Neuronal stem cell (in vitro differentiated cells): ENCODE measurements at regions not wholly inside any gene's neighbourhood (a gene's known extent, or its start where the extent isn't known, plus 50 kb on each side); places are given as distances from the start of the nearest gene placed in this dataset.
"Not testable (repeated sequence)": the region's sequence is repeated elsewhere in the genome, so short reads cannot be mapped to it uniquely, and the experiment has no call there.

Experiments
- DNase-seq: peaks from one replicate; pipeline ENCODE4 v3.0.0-alpha.2; 2013; ENCODE audit warnings: low spot score
- H2AFZ ChIP-seq: one replicate; pipeline ENCODE4 v1.6.1; 2013; ENCODE audit warnings: mild to moderate bottlenecking, low read length, inconsistent platforms
- H2AK5ac ChIP-seq: 2 replicates; pipeline ENCODE4 v1.6.1; 2013; ENCODE audit warnings: low read depth, mild to moderate bottlenecking, inconsistent platforms, low read length, moderate library complexity, mixed read lengths
- H2BK120ac ChIP-seq: 2 replicates; pipeline ENCODE4 v1.6.1; 2013; ENCODE audit warnings: low read depth, mild to moderate bottlenecking, inconsistent platforms, low read length, moderate library complexity, mixed read lengths
- H2BK12ac ChIP-seq: one replicate; pipeline ENCODE4 v1.6.1; 2013; ENCODE audit warnings: low read length, inconsistent platforms
- H2BK15ac ChIP-seq: 2 replicates; pipeline ENCODE4 v1.6.1; 2013; ENCODE audit warnings: mild to moderate bottlenecking, low read length, inconsistent platforms, mixed read lengths
- H2BK5ac ChIP-seq: one replicate; pipeline ENCODE4 v1.6.1; 2013; ENCODE audit warnings: inconsistent platforms, mild to moderate bottlenecking, low read length, moderate library complexity
- H3K14ac ChIP-seq: one replicate; pipeline ENCODE4 v1.6.1; 2013; ENCODE audit warnings: low read length, inconsistent platforms
- H3K18ac ChIP-seq: 2 replicates; pipeline ENCODE4 v1.6.1; 2013; ENCODE audit warnings: low read length, inconsistent platforms
- H3K23ac ChIP-seq: 2 replicates; pipeline ENCODE4 v1.6.1; 2013; ENCODE audit warnings: low read depth, mild to moderate bottlenecking, mixed read lengths, low read length, inconsistent platforms; ENCODE audit not compliant: poor library complexity
- H3K27ac ChIP-seq: replicated peaks from 3 replicates; pipeline ENCODE4 v1.5.1; 2013; ENCODE audit warnings: low read length, inconsistent platforms
- H3K27me3 ChIP-seq, 3 experiments: 2 replicates each; pipeline ENCODE4 v1.6.1; 2013; ENCODE audit warnings: low read length in 3 of 3, mild to moderate bottlenecking in 2 of 3, inconsistent platforms in 1 of 3, low read depth in 1 of 3, mixed read lengths in 1 of 3, moderate library complexity in 1 of 3; ENCODE audit not compliant: control insufficient read depth in 3 of 3, insufficient read depth in 3 of 3
- H3K36me3 ChIP-seq, 2 donors: replicated peaks in 1 of 2; 2 replicates each; pipeline ENCODE4 v1.6.1; 2013; ENCODE audit warnings: low read length in 2 of 2; ENCODE audit not compliant: control insufficient read depth in 2 of 2, insufficient read depth in 2 of 2
- H3K4ac ChIP-seq: 2 replicates; pipeline ENCODE4 v1.6.1; 2013; ENCODE audit warnings: inconsistent platforms, mild to moderate bottlenecking, low read length, moderate library complexity
- H3K4me1 ChIP-seq, 2 donors: 1 replicate in 1 of 2; 2 replicates in 1 of 2; pipeline ENCODE4 v1.6.1; 2013; ENCODE audit warnings: low read length in 2 of 2, low read depth in 1 of 2; ENCODE audit not compliant: control insufficient read depth in 2 of 2, insufficient read depth in 1 of 2
- H3K4me2 ChIP-seq: one replicate; pipeline ENCODE4 v1.6.1; 2013; ENCODE audit warnings: mild to moderate bottlenecking, low read length, inconsistent platforms; ENCODE audit not compliant: insufficient read depth, poor library complexity, severe bottlenecking
- H3K4me3 ChIP-seq, 2 donors: 2 replicates each; pipeline ENCODE4 v1.5.1; 2013; ENCODE audit warnings: low read length in 2 of 2, mild to moderate bottlenecking in 2 of 2, inconsistent platforms in 1 of 2, moderate library complexity in 1 of 2
- H3K79me1 ChIP-seq: one replicate; pipeline ENCODE4 v1.6.1; 2013; ENCODE audit warnings: low read depth, mild to moderate bottlenecking, inconsistent platforms, low read length, moderate library complexity
- H3K9ac ChIP-seq: one replicate; pipeline ENCODE4 v1.6.1; 2013; ENCODE audit warnings: mild to moderate bottlenecking, low read depth, low read length, inconsistent platforms; ENCODE audit not compliant: poor library complexity
- H3K9me3 ChIP-seq, 2 donors: replicated peaks in 1 of 2; 2 replicates each; pipeline versions ENCODE3 to v1.6.1; 2013; ENCODE audit warnings: low read length in 2 of 2, mild to moderate bottlenecking in 2 of 2, inconsistent platforms in 1 of 2, low read depth in 1 of 2, mixed read lengths in 1 of 2, moderate library complexity in 1 of 2; ENCODE audit not compliant: control insufficient read depth in 2 of 2, insufficient read depth in 1 of 2
- H4K8ac ChIP-seq: one replicate; pipeline ENCODE4 v1.6.1; 2013; ENCODE audit warnings: low read depth, mild to moderate bottlenecking, inconsistent platforms, low read length, moderate library complexity
- H4K91ac ChIP-seq: one replicate; pipeline ENCODE4 v1.6.1; 2013; ENCODE audit warnings: low read length, low read depth, mild to moderate bottlenecking, inconsistent platforms; ENCODE audit not compliant: poor library complexity
- WGBS, 2 donors: extraction: QIAGEN DNeasy Blood & Tissue Kit; methylation state at CpG; one replicate each; pipeline ENCODE4 v1.1.7; 2013; ENCODE audit warnings: missing lambda C conversion rate in 2 of 2, mixed read lengths in 1 of 2; ENCODE audit not compliant: insufficient read length in 2 of 2, insufficient replicate concordance in 1 of 2; ENCODE audit errors: extremely low coverage in 2 of 2; 5-methylcytosine and 5-hydroxymethylcytosine counted together

DNA sequence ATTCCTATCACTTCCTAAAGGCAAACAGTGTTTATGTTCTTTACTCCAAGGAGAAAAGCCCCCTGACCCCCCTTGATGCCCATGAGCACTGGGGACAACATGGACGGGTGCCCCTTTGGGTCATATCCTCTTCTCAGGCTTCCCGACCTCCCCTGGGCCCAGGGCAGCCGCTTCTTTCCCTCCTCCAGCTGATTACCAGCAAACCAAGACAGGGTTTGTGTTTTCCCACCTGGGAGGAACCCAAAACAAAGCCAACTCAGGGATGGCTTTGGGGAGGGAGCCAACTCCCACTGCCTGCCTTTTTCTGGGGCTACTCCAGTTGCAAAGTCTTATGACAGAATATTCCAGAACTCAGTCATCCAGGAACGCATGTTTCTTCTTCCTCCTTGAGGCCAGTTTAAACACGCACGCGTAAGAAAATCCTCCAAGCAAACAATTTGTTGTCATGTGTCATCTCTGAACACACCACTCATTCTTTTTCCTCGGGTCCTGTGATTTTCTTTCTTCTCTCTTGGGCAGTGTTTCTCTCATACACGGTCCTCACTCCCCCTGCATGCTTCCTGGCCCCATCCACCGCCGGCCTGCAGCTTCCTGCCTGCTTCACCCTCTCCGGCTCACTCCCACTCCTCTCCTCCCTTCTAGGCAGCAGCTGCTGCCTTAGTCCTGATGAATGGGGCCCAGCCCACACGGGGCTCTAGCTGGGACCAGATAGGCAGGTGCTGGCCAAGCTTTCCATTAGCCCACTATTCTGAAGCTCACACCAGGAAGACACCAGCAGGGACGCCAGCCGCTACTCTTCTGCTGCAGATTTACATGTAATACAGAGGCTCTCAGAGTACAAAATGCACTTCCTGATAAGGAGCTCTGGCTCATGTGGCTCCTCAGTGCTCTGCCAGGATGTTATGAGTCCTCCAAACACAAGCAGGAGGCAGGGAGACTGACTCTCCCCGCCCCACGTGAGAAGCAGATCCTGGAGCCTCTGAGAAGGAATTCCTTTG lies 116.7 kb upstream of the VOPP1 start:
- not testable (repeated sequence) for H3K27ac ChIP-seq, H3K18ac ChIP-seq

GRCh38 chr7:55688261-55688660 lies 116.0 kb upstream of the VOPP1 start:
- not testable (repeated sequence) for H3K14ac ChIP-seq, H3K4ac ChIP-seq, DNase-seq

More for the DNA sequence above, 116.7 kb upstream of the VOPP1 start:
- H4K91ac ChIP-seq, H3K4me3 ChIP-seq, H3K4ac ChIP-seq, H3K23ac ChIP-seq, H3K4me1 ChIP-seq, H2BK15ac ChIP-seq, H2BK12ac ChIP-seq, H2BK120ac ChIP-seq, H3K9me3 ChIP-seq, H2AK5ac ChIP-seq, H3K14ac ChIP-seq, H3K9ac ChIP-seq, H2BK5ac ChIP-seq, H3K4me2 ChIP-seq, H4K8ac ChIP-seq, DNase-seq, H3K27me3 ChIP-seq, H3K36me3 ChIP-seq, H3K79me1 ChIP-seq: not testable (repeated sequence)
- WGBS, 2 donors: no CpG with 5 or more reads among the region's 17 CpGs
- peak overlapping the region; percentile 79 for H2AFZ ChIP-seq

GRCh38 chr7:55687252-55687651 lies 115.0 kb upstream of the VOPP1 start:
- no CpG with 5 or more reads among the region's 5 CpGs for WGBS, 2 donors
- not testable (repeated sequence) for H2AK5ac ChIP-seq, H3K27ac ChIP-seq, DNase-seq, H4K91ac ChIP-seq, H3K9ac ChIP-seq, H3K79me1 ChIP-seq, H2BK12ac ChIP-seq, H2BK120ac ChIP-seq, H3K27me3 ChIP-seq, H3K9me3 ChIP-seq, H3K4ac ChIP-seq, H3K14ac ChIP-seq, H3K23ac ChIP-seq, H2AFZ ChIP-seq, H2BK5ac ChIP-seq, H4K8ac ChIP-seq, H3K4me1 ChIP-seq, H3K4me3 ChIP-seq, H2BK15ac ChIP-seq, H3K18ac ChIP-seq, H3K36me3 ChIP-seq, H3K4me2 ChIP-seq

More at GRCh38 chr7:55688261-55688660, 116.0 kb upstream of the VOPP1 start:
- not testable (repeated sequence) for H3K4me3 ChIP-seq, H3K79me1 ChIP-seq, H2BK5ac ChIP-seq, H2BK12ac ChIP-seq, H3K9me3 ChIP-seq, H3K4me1 ChIP-seq, H4K91ac ChIP-seq, H2AK5ac ChIP-seq, H3K9ac ChIP-seq, H2AFZ ChIP-seq, H2BK120ac ChIP-seq, H4K8ac ChIP-seq, H2BK15ac ChIP-seq, H3K27me3 ChIP-seq, H3K27ac ChIP-seq, H3K23ac ChIP-seq, H3K18ac ChIP-seq, H3K36me3 ChIP-seq, H3K4me2 ChIP-seq
- no CpG with 5 or more reads among the region's 3 CpGs for WGBS, 2 donors

DNA sequence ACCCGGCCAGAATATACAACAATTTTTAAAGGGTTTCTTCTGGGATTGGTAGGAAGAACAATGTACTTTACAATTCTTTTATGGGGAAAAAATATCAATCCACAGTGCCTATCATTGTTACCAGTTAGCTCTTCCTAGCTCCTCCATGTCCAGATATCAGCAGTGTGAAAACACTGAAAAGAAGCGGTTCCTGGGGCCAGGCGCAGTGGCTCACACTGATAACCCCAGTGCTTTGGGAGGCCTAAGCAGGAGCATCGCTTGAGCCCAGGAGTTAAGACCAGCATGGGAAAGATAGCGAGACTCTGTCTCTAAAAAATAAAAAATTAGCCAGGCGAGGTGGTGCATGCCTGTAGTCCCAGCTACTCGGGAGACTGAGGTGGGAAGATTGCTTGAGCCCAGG lies 114.5 kb upstream of the VOPP1 start:
- not testable (repeated sequence) for H3K4me2 ChIP-seq, DNase-seq, H3K9ac ChIP-seq, H2BK15ac ChIP-seq, H3K18ac ChIP-seq, H3K9me3 ChIP-seq, H4K8ac ChIP-seq, H3K14ac ChIP-seq, H4K91ac ChIP-seq, H3K23ac ChIP-seq, H3K4me3 ChIP-seq, H3K27ac ChIP-seq, H3K27me3 ChIP-seq, H2AFZ ChIP-seq, H2BK5ac ChIP-seq, H2BK12ac ChIP-seq, H3K79me1 ChIP-seq, H3K4ac ChIP-seq, H3K4me1 ChIP-seq, H2AK5ac ChIP-seq, H2BK120ac ChIP-seq, H3K36me3 ChIP-seq
- no CpG with 5 or more reads among the region's 7 CpGs for WGBS, 2 donors
